NCI-H2196 treated with DMSO at 0.1 percent for 48 hours (cell line): ENCODE measurements at regions not wholly inside any gene's neighbourhood (a gene's known extent, or its start where the extent isn't known, plus 50 kb on each side); places are given as distances from the start of the nearest gene placed in this dataset.

Source experiments
- DNase-seq: peaks from one replicate; lab custom pipeline; 2025; ENCODE audit not compliant: unreplicated experiment; lab: John Stamatoyannopoulos, UW

GRCh38 chrX:43564953-43565352 is 91.1 kb upstream of the MAOA start:
- no peak for DNase-seq

- DNase-seq: no peak
Measured at GRCh38 chrX:43566170-43566569, 89.9 kb upstream of the MAOA start.

GRCh38 chrX:43573441-43574015 is 82.6 kb upstream of the MAOA start:
- DNase-seq: no peak

- no peak for DNase-seq
Measured at GRCh38 chrX:43580621-43581020, 75.5 kb upstream of the MAOA start.

- no peak for DNase-seq
Measured at GRCh38 chrX:43581167-43581566, 74.9 kb upstream of the MAOA start.

GRCh38 chrX:43581888-43582539 is 74.1 kb upstream of the MAOA start:
- no peak for DNase-seq

- DNase-seq: no peak
Measured at GRCh38 chrX:43582540-43582913, 73.6 kb upstream of the MAOA start.

- no peak for DNase-seq
Measured at GRCh38 chrX:43585922-43586321, 70.2 kb upstream of the MAOA start.

GRCh38 chrX:43586830-43587229 is 69.3 kb upstream of the MAOA start:
- no peak for DNase-seq

- DNase-seq: no peak
Measured at GRCh38 chrX:43589735-43590134, 66.4 kb upstream of the MAOA start.

- DNase-seq: no peak
Measured at GRCh38 chrX:43590150-43590549, 65.9 kb upstream of the MAOA start.

- no peak for DNase-seq
Measured at GRCh38 chrX:43592597-43592996, 63.5 kb upstream of the MAOA start.

GRCh38 chrX:43595931-43596330 is 60.2 kb upstream of the MAOA start:
- DNase-seq: no peak

- no peak for DNase-seq
Measured at GRCh38 chrX:43604753-43605152, 51.3 kb upstream of the MAOA start.

- DNase-seq: no peak
Measured at GRCh38 chrX:43605351-43605750, 50.7 kb upstream of the MAOA start.
